ENCODE measurements at regions not wholly inside any gene's neighbourhood (a gene's known extent, or its start where the extent isn't known, plus 50 kb on each side); places are given as distances from the start of the nearest gene placed in this dataset.

GRCh38 chr5:82789095-82789494 lies 288.1 kb downstream of the TMEM167A start:
- Histone ChIP-seq H3K4me3 (ENCODE audit: low read length) (no peak overlapping the region), H3K9me2 (replicated peaks; ENCODE audit: insufficient read depth, low read length) (no peaks in the 10 kb centered on the region), H3F3A (ENCODE audit: insufficient read depth, low read length) (no peaks in the 10 kb centered on the region), H3K4me1 (ENCODE audit: low read length) (no peaks in the 10 kb centered on the region), H3K79me2 (ENCODE audit: low read length) (no peaks in the 10 kb centered on the region), H2AFZ (ENCODE audit: low read length) (no peak overlapping the region), H4K20me1 (ENCODE audit: insufficient read depth, low read length) (no peaks in the 10 kb centered on the region), H3K36me3 (replicated peaks; ENCODE audit: insufficient read depth, low read length) (no peaks in the 10 kb centered on the region), H3K9me3 (replicated peaks; ENCODE audit: insufficient read depth, low read length) (no peaks in the 10 kb centered on the region), H3K27ac (ENCODE audit: low read length) (no peak overlapping the region), H3K9ac (ENCODE audit: low read length) (no peak overlapping the region), H3K4me2 (ENCODE audit: low read depth, low read length) (no peak overlapping the region), H3K27me3 (replicated peaks; ENCODE audit: insufficient read depth, low read length) (no peaks in the 10 kb centered on the region)
- no peak for DNase-seq
- TF ChIP-seq, protein P1, sequence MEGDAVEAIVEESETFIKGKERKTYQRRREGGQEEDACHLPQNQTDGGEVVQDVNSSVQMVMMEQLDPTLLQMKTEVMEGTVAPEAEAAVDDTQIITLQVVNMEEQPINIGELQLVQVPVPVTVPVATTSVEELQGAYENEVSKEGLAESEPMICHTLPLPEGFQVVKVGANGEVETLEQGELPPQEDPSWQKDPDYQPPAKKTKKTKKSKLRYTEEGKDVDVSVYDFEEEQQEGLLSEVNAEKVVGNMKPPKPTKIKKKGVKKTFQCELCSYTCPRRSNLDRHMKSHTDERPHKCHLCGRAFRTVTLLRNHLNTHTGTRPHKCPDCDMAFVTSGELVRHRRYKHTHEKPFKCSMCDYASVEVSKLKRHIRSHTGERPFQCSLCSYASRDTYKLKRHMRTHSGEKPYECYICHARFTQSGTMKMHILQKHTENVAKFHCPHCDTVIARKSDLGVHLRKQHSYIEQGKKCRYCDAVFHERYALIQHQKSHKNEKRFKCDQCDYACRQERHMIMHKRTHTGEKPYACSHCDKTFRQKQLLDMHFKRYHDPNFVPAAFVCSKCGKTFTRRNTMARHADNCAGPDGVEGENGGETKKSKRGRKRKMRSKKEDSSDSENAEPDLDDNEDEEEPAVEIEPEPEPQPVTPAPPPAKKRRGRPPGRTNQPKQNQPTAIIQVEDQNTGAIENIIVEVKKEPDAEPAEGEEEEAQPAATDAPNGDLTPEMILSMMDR (IDR thresholded peaks at IDR 0.05; ENCODE audit: low read length) = no peak
- TF ChIP-seq EZH2phosphoT487 (IDR thresholded peaks at IDR 0.05; ENCODE audit: low read length) = no peak
- TF ChIP-seq EZH2 (optimal IDR thresholded peaks at IDR 0.05; ENCODE audit: low read depth, low read length) = no peak

DNA sequence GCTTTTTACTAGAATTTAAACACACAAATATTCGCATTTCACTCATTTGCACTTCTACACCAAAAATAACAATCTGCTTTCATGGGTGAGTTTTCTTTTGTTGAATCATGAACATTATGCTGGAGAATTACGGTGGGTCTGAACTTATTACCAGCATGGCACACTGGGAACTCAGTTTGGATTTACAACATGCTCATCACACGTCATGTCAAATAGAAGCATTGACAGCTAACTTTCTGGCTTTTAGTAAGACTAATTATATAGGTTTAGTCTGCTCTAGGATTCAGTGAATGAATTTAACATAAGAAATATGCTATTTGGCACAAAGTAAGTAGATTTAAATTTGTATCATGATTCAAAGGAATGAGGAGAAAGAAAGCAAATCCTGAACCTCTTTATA lies 290.4 kb downstream of the TMEM167A start:
- Histone ChIP-seq H3K9me3 (replicated peaks; ENCODE audit: insufficient read depth, low read length) (no peaks in the 10 kb centered on the region), H3K79me2 (ENCODE audit: low read length) (no peaks in the 10 kb centered on the region), H3K4me2 (ENCODE audit: low read depth, low read length) (no peak overlapping the region), H3K4me3 (ENCODE audit: low read length) (no peak overlapping the region), H3K9ac (ENCODE audit: low read length) (no peak overlapping the region), H3K27me3 (replicated peaks; ENCODE audit: insufficient read depth, low read length) (no peaks in the 10 kb centered on the region), H3K36me3 (replicated peaks; ENCODE audit: insufficient read depth, low read length) (no peaks in the 10 kb centered on the region), H2AFZ (ENCODE audit: low read length) (no peak overlapping the region), H3K4me1 (ENCODE audit: low read length) (no peaks in the 10 kb centered on the region), H3K27ac (ENCODE audit: low read length) (no peak overlapping the region), H3K9me2 (replicated peaks; ENCODE audit: insufficient read depth, low read length) (no peaks in the 10 kb centered on the region), H4K20me1 (ENCODE audit: insufficient read depth, low read length) (no peaks in the 10 kb centered on the region), H3F3A (ENCODE audit: insufficient read depth, low read length) (no peaks in the 10 kb centered on the region)
- TF ChIP-seq, protein P1 (IDR thresholded peaks at IDR 0.05; ENCODE audit: low read length) = no peak
- no peak for TF ChIP-seq EZH2phosphoT487 (IDR thresholded peaks at IDR 0.05; ENCODE audit: low read length)
- TF ChIP-seq EZH2 (optimal IDR thresholded peaks at IDR 0.05; ENCODE audit: low read depth, low read length) = no peak
- no peak for DNase-seq

DNA sequence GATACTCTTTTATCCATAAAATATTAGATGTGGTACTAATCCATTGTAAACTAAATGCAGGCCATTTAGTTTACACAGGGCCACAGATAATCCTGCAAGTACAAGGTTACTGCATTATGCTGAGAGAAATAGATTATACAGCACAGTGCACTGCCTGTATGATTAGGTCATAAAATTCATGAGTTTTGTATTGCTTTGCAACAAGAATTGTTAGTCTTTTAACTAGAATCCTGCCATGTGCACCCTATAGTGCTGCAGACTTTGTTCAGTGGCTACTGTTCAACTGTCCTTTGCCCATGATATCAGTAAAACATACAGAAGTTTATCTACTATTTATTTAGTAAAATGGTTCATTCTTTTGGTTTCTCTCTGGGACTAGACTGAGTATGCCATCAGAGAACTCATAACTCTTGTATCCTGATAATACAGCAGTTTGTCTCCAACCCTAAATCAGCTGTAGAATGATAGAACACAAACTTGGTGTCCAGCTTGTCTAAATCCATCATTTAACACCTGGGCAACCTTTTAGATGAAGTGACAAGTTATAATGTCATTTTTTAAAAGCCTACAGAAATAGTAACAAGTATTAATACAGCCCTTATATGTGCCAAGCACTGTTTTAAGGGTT lies 291.2 kb downstream of the TMEM167A start:
- Histone ChIP-seq H3K36me3 (replicated peaks; ENCODE audit: insufficient read depth, low read length) (no peaks in the 10 kb centered on the region), H3K9me2 (replicated peaks; ENCODE audit: insufficient read depth, low read length) (no peaks in the 10 kb centered on the region), H3K9ac (ENCODE audit: low read length) (no peak overlapping the region), H4K20me1 (ENCODE audit: insufficient read depth, low read length) (no peaks in the 10 kb centered on the region), H3K9me3 (replicated peaks; ENCODE audit: insufficient read depth, low read length) (no peaks in the 10 kb centered on the region), H3K4me3 (ENCODE audit: low read length) (no peak overlapping the region), H3F3A (ENCODE audit: insufficient read depth, low read length) (no peaks in the 10 kb centered on the region), H2AFZ (ENCODE audit: low read length) (no peak overlapping the region), H3K4me2 (ENCODE audit: low read depth, low read length) (no peak overlapping the region), H3K27ac (ENCODE audit: low read length) (no peak overlapping the region), H3K79me2 (ENCODE audit: low read length) (no peaks in the 10 kb centered on the region), H3K27me3 (replicated peaks; ENCODE audit: insufficient read depth, low read length) (no peaks in the 10 kb centered on the region), H3K4me1 (ENCODE audit: low read length) (no peaks in the 10 kb centered on the region)
- no peak for DNase-seq
- TF ChIP-seq, protein P1 (IDR thresholded peaks at IDR 0.05; ENCODE audit: low read length) = no peak
- TF ChIP-seq EZH2 (optimal IDR thresholded peaks at IDR 0.05; ENCODE audit: low read depth, low read length) (no peak), EZH2phosphoT487 (IDR thresholded peaks at IDR 0.05; ENCODE audit: low read length) (no peak)

Measured in MM.1S (cell line).